NCI-H446 (cell line): ENCODE measurements at regions not wholly inside any gene's neighbourhood (a gene's known extent, or its start where the extent isn't known, plus 50 kb on each side); places are given as distances from the start of the nearest gene placed in this dataset.

Experiments used
- DNase-seq, 2 experiments: peaks; one replicate each; lab custom pipeline; 2025; lab: John Stamatoyannopoulos, UW

- no peak for DNase-seq
These were observed 103.2 kb downstream of the TBX5 start for GRCh38 chr12:114302606-114303315.

- DNase-seq: no peak
These were observed 103.8 kb downstream of the TBX5 start for GRCh38 chr12:114302117-114302516.

GRCh38 chr12:114294303-114294685 lies 111.7 kb downstream of the TBX5 start:
- no peak for DNase-seq

- DNase-seq: no peak
These were observed 112.2 kb downstream of the TBX5 start for GRCh38 chr12:114293571-114294302.

- no peak for DNase-seq
These were observed 112.9 kb downstream of the TBX5 start for GRCh38 chr12:114293073-114293472.

- DNase-seq: no peak
These were observed 114.4 kb downstream of the TBX5 start for GRCh38 chr12:114291389-114292060.

- DNase-seq: no peak
These were observed 118.0 kb downstream of the TBX5 start for GRCh38 chr12:114287821-114288525.

- no peak for DNase-seq
These were observed 119.8 kb downstream of the TBX5 start for GRCh38 chr12:114286145-114286544.

GRCh38 chr12:114285554-114285953 lies 120.4 kb downstream of the TBX5 start:
- no peak for DNase-seq

- no peak for DNase-seq
These were observed 121.9 kb downstream of the TBX5 start for GRCh38 chr12:114284041-114284440.

GRCh38 chr12:114275932-114276785 lies 129.8 kb downstream of the TBX5 start:
- no peak for DNase-seq

- no peak for DNase-seq
These were observed 130.9 kb downstream of the TBX5 start for GRCh38 chr12:114275086-114275485.

GRCh38 chr12:114274131-114274530 lies 131.8 kb downstream of the TBX5 start:
- peak in 1 of 2 experiments; percentile 56 for DNase-seq

- no peak for DNase-seq
These were observed 133.3 kb downstream of the TBX5 start for GRCh38 chr12:114272605-114273004.

- DNase-seq: no peak
These were observed 133.9 kb downstream of the TBX5 start for GRCh38 chr12:114272071-114272470.

- DNase-seq: no peak
These were observed 136.8 kb downstream of the TBX5 start for GRCh38 chr12:114269153-114269552.

GRCh38 chr12:114266536-114266935 lies 139.4 kb downstream of the TBX5 start:
- DNase-seq: no peak

- no peak for DNase-seq
These were observed 140.9 kb downstream of the TBX5 start for GRCh38 chr12:114265036-114265435.

GRCh38 chr12:114263056-114263805 lies 142.7 kb downstream of the TBX5 start:
- DNase-seq: no peak

GRCh38 chr12:114257687-114258086 lies 148.3 kb downstream of the TBX5 start:
- DNase-seq: no peak

- no peak for DNase-seq
These were observed 150.9 kb downstream of the TBX5 start for GRCh38 chr12:114254998-114255397.
